Cardiac fibroblast (primary cell): ENCODE measurements at regions not wholly inside any gene's neighbourhood (a gene's known extent, or its start where the extent isn't known, plus 50 kb on each side); places are given as distances from the start of the nearest gene placed in this dataset.

Source experiments
- DNase-seq, 2 donors: peaks; one replicate each; pipeline versions ENCODE4 v3.0.0 to v3.0.0-alpha.2; 2010; ENCODE audit warnings: low read depth in 2 of 2
- H3K4me3 ChIP-seq, 2 donors: replicated peaks in 1 of 2; 1 replicate in 1 of 2; 2 replicates in 1 of 2; pipeline ENCODE4 v1.5.1; 2011; ENCODE audit warnings: low read depth in 2 of 2, low read length in 2 of 2, mild to moderate bottlenecking in 2 of 2, moderate library complexity in 1 of 2
- TF ChIP-seq, protein P1 (sequence below): IDR thresholded peaks from one replicate; pipeline ENCODE4 v1.5.1; 2011; ENCODE audit warnings: low read depth, mild to moderate bottlenecking, low read length, inconsistent platforms

GRCh38 chr5:57770039-57770438, 287.4 kb upstream of the ACTBL2 start:
- TF ChIP-seq, protein P1, sequence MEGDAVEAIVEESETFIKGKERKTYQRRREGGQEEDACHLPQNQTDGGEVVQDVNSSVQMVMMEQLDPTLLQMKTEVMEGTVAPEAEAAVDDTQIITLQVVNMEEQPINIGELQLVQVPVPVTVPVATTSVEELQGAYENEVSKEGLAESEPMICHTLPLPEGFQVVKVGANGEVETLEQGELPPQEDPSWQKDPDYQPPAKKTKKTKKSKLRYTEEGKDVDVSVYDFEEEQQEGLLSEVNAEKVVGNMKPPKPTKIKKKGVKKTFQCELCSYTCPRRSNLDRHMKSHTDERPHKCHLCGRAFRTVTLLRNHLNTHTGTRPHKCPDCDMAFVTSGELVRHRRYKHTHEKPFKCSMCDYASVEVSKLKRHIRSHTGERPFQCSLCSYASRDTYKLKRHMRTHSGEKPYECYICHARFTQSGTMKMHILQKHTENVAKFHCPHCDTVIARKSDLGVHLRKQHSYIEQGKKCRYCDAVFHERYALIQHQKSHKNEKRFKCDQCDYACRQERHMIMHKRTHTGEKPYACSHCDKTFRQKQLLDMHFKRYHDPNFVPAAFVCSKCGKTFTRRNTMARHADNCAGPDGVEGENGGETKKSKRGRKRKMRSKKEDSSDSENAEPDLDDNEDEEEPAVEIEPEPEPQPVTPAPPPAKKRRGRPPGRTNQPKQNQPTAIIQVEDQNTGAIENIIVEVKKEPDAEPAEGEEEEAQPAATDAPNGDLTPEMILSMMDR = no peak
- no peak for DNase-seq
- no peak overlapping the region for H3K4me3 ChIP-seq

DNA sequence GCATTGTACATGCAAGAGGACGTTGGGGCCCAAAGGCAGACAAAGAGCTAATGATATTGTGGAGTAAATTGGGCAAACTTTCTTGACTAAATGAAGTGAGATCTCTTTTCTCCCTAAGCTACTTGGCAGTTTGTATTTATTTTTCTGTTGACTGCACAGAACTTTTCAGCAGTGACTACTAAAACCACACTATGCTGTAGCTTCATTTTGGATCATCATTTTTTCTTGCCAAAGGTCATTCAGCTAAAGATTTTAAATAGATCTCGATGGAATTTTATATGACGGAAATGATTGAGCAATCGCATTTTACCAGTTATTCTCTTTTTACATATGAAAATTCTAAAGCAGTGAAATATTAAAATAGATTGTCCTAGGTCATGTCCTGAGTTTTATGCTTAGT, 286.1 kb upstream of the ACTBL2 start:
- H3K4me3 ChIP-seq = no peak overlapping the region
- TF ChIP-seq, protein P1 = no peak
- DNase-seq = no peak

GRCh38 chr5:57764479-57765089, 282.0 kb upstream of the ACTBL2 start:
- TF ChIP-seq, protein P1 = no peak
- no peak overlapping the region for H3K4me3 ChIP-seq
- DNase-seq = no peak

- no peak overlapping the region for H3K4me3 ChIP-seq
- DNase-seq = no peak
- TF ChIP-seq, protein P1 = no peak
These were observed 278.9 kb upstream of the ACTBL2 start for GRCh38 chr5:57761513-57761912.

GRCh38 chr5:57754616-57755015, 272.0 kb upstream of the ACTBL2 start:
- TF ChIP-seq, protein P1 = no peak
- peak in 1 of 2 donors; percentile 31 for DNase-seq
- no peak overlapping the region for H3K4me3 ChIP-seq

- TF ChIP-seq, protein P1 = no peak
- no peak for DNase-seq
- no peak overlapping the region for H3K4me3 ChIP-seq
These were observed 270.8 kb upstream of the ACTBL2 start for GRCh38 chr5:57753446-57753845.

- DNase-seq = no peak
- H3K4me3 ChIP-seq = no peak overlapping the region
- TF ChIP-seq, protein P1 = no peak
These were observed 269.1 kb upstream of the ACTBL2 start for GRCh38 chr5:57751710-57752109.
